ENCODE measurements at regions not wholly inside any gene's neighbourhood (a gene's known extent, or its start where the extent isn't known, plus 50 kb on each side); places are given as distances from the start of the nearest gene placed in this dataset.

DNA sequence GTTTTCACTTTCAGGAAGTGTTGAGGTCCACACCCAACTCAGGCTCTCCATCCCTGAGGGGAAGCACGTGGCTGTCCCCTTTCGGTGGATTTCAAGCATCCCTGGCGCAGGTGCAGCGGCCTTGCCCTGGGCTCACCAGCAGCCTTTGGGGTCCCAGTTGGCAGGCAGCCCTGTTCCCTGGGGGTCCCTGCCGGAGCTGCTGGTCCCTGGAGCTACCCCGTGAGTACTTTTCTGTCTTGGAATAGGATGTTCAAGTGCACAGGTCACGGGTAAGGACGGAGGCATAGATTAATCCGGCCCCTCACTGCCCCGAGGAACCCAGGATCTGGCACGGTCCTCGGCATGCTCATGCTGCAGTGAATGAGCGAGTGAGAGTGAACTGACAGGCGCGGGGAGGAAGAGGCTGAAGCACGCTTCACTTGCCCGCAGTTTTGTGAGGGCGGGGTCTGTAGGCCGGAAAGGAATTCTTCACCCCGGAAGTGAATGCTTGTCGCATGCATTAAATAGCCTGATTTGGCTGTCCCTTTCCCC, 117.2 kb upstream of the FAT1 start:
- 83 to 92% methylated on average over 21 of the region's 21 CpGs for WGBS, 2 donors
- ATAC-seq (ENCODE audit: insufficient read depth, low FRiP score), result no peak
- H3K36me3 ChIP-seq (ENCODE audit: control insufficient read depth in 4 of 4, insufficient read depth in 4 of 4, low read length in 4 of 4), result no peaks in the 10 kb centered on the region
- no peak overlapping the region for H3K9ac ChIP-seq (ENCODE audit: insufficient read depth in 1 of 2, low read length in 2 of 2)
- H3K27ac ChIP-seq (ENCODE audit: low read depth in 1 of 2, low read length in 1 of 2), result no peak overlapping the region
- TF ChIP-seq, protein P1, sequence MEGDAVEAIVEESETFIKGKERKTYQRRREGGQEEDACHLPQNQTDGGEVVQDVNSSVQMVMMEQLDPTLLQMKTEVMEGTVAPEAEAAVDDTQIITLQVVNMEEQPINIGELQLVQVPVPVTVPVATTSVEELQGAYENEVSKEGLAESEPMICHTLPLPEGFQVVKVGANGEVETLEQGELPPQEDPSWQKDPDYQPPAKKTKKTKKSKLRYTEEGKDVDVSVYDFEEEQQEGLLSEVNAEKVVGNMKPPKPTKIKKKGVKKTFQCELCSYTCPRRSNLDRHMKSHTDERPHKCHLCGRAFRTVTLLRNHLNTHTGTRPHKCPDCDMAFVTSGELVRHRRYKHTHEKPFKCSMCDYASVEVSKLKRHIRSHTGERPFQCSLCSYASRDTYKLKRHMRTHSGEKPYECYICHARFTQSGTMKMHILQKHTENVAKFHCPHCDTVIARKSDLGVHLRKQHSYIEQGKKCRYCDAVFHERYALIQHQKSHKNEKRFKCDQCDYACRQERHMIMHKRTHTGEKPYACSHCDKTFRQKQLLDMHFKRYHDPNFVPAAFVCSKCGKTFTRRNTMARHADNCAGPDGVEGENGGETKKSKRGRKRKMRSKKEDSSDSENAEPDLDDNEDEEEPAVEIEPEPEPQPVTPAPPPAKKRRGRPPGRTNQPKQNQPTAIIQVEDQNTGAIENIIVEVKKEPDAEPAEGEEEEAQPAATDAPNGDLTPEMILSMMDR (IDR thresholded peaks at IDR 0.05; ENCODE audit: control extremely low read depth, extremely low read depth), result no peak
- no peaks in the 10 kb centered on the region for H3K27me3 ChIP-seq (ENCODE audit: control insufficient read depth in 3 of 3, insufficient read depth in 3 of 3, low read length in 2 of 3)
- peaks cover 0 to 20% (median 6%) of the 10 kb centered on the region in 5 donors for H3K4me1 ChIP-seq (ENCODE audit: control insufficient read depth in 5 of 5, insufficient read depth in 5 of 5, low read length in 5 of 5)
- no peaks in the 10 kb centered on the region for H3K9me3 ChIP-seq (ENCODE audit: control insufficient read depth in 4 of 4, insufficient read depth in 3 of 4, low read length in 3 of 4)
- no peak for DNase-seq
- H3K4me3 ChIP-seq, result no peak overlapping the region

DNA sequence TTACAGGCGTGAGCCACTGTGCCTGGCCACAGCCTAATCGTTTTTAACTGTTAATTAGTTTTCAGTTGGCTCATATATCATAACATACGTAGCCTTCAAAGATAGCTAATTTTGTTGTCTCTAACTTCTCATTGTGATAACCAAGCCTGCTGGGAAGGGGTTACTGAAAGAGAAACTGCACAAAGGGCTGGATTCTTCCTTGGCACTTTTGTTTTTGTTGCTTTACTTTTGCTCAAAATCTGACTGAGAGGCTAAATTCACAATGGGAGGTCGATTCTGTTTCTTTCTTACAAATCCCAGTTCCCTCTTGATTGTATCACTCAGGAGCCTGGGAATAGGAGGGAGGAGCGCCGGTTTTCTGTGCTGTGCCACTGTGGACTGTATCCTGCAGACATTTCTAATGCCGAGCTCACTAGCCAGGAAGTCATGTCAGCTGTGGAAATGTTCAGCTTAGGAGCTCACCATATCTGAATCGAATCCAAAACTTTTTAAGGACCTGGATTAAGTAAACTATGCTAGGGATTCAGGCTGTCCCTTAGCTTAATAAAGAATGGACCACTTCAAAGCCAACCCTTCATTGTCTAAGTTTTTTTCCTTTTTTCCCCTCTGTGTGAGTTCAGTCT, 120.5 kb upstream of the FAT1 start:
- H3K4me3 ChIP-seq, result no peak overlapping the region
- H3K9ac ChIP-seq (ENCODE audit: insufficient read depth in 1 of 2, low read length in 2 of 2), result peak overlapping the region in 1 of 2 donors; percentile 78
- no peaks in the 10 kb centered on the region for H3K9me3 ChIP-seq (ENCODE audit: control insufficient read depth in 4 of 4, insufficient read depth in 3 of 4, low read length in 3 of 4)
- DNase-seq (peak; percentile 38 to 79 (median 77)), ATAC-seq (ENCODE audit: insufficient read depth, low FRiP score) (no peak)
- TF ChIP-seq, protein P1 (IDR thresholded peaks at IDR 0.05; ENCODE audit: control extremely low read depth, extremely low read depth), result no peak
- H3K4me1 ChIP-seq (ENCODE audit: control insufficient read depth in 5 of 5, insufficient read depth in 5 of 5, low read length in 5 of 5), result peaks cover 0 to 19% (median 6%) of the 10 kb centered on the region in 5 donors
- 27 to 46% methylated on average over 8 of the region's 8 CpGs for WGBS, 2 donors
- H3K27ac ChIP-seq (ENCODE audit: low read depth in 1 of 2, low read length in 1 of 2), result peak overlapping the region in 1 of 2 donors; percentile 67
- no peaks in the 10 kb centered on the region for H3K27me3 ChIP-seq (ENCODE audit: control insufficient read depth in 3 of 3, insufficient read depth in 3 of 3, low read length in 2 of 3)
- H3K36me3 ChIP-seq (ENCODE audit: control insufficient read depth in 4 of 4, insufficient read depth in 4 of 4, low read length in 4 of 4), result no peaks in the 10 kb centered on the region

DNA sequence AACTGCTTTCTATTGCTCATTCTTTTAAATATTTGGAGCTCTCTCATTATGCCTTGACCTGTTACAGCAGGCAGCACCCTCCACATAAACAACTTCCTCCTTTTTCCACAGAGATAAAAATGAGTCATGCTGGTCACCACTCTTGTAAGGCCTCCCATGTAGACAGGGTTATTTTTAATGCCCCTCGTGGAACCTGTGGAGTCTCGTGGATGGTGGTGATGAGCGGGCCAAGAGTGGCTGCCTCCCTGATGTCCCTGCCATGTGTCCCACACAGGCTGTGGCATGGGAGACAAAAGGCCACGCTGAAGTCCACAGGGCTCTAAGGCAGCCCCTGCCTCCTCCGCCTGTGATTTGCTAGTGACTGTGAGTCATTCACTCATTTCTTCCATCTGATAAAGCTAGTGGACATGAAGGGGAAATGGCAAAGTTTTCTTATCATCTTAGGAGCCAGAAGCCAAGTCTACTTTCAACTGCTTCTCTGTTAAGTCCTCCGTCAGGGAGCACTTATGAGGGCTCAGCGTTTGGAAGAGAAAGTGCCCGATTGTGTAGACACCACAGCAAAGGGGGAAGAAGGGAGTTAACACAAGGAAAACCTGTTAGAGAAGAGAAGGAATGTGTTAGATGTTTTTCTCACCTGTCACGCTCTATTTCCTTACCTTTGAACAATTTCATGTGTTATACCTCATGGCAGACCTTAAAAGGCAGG, 121.6 kb upstream of the FAT1 start:
- no peaks in the 10 kb centered on the region for H3K36me3 ChIP-seq (ENCODE audit: control insufficient read depth in 4 of 4, insufficient read depth in 4 of 4, low read length in 4 of 4)
- peaks cover 0 to 11% (median 6%) of the 10 kb centered on the region in 5 donors for H3K4me1 ChIP-seq (ENCODE audit: control insufficient read depth in 5 of 5, insufficient read depth in 5 of 5, low read length in 5 of 5)
- no peak overlapping the region for H3K4me3 ChIP-seq
- H3K27ac ChIP-seq (ENCODE audit: low read depth in 1 of 2, low read length in 1 of 2), result peak overlapping the region in 1 of 2 donors; percentile 74
- H3K27me3 ChIP-seq (ENCODE audit: control insufficient read depth in 3 of 3, insufficient read depth in 3 of 3, low read length in 2 of 3), result no peaks in the 10 kb centered on the region
- H3K9ac ChIP-seq (ENCODE audit: insufficient read depth in 1 of 2, low read length in 2 of 2), result no peak overlapping the region
- TF ChIP-seq, protein P1 (IDR thresholded peaks at IDR 0.05; ENCODE audit: control extremely low read depth, extremely low read depth), result no peak
- DNase-seq (peak in 1 of 3 donors; percentile 48), ATAC-seq (ENCODE audit: insufficient read depth, low FRiP score) (peak; percentile 65)
- H3K9me3 ChIP-seq (ENCODE audit: control insufficient read depth in 4 of 4, insufficient read depth in 3 of 4, low read length in 3 of 4), result no peaks in the 10 kb centered on the region
- WGBS, 2 donors, result 63 to 74% methylated on average over 9 of the region's 9 CpGs
